ENCODE measurements at regions not wholly inside any gene's neighbourhood (a gene's known extent, or its start where the extent isn't known, plus 50 kb on each side); places are given as distances from the start of the nearest gene placed in this dataset.

- no peak for TF ChIP-seq CTCF (IDR thresholded peaks at IDR 0.05)
- TF ChIP-seq POLR2A (IDR thresholded peaks at IDR 0.05) = no peak
These were observed 298.6 kb upstream of the FAM98A start for GRCh38 chr2:33897741-33898140.

All from right lobe of liver (tissue), 4 donors.